Osteoblast (primary cell): ENCODE measurements at regions not wholly inside any gene's neighbourhood (a gene's known extent, or its start where the extent isn't known, plus 50 kb on each side); places are given as distances from the start of the nearest gene placed in this dataset.
A peak's percentile ranks its signal among the peaks of the same experiment; 100 is the strongest.

Experiments used
- DNase-seq: peaks from one replicate; pipeline ENCODE4 v3.0.0; 2011; ENCODE audit warnings: low spot score, mixed read lengths; ENCODE audit not compliant: insufficient read length; ENCODE audit errors: missing footprints
- H2AFZ ChIP-seq: 2 replicates; pipeline ENCODE4 v1.6.0; 2011; ENCODE audit warnings: mild to moderate bottlenecking, low read length
- H3K27ac ChIP-seq: 2 replicates; pipeline ENCODE4 v1.5.1; 2011; ENCODE audit warnings: mild to moderate bottlenecking, low read depth, low read length, moderate library complexity
- H3K27me3 ChIP-seq: 2 replicates; pipeline ENCODE4 v1.6.0; 2012; ENCODE audit warnings: mild to moderate bottlenecking, control low read depth, inconsistent platforms, low read length, moderate library complexity; ENCODE audit not compliant: insufficient read depth
- H3K36me3 ChIP-seq: 2 replicates; pipeline ENCODE4 v1.5.1; 2011; ENCODE audit warnings: mild to moderate bottlenecking, low read length, control low read depth, moderate library complexity; ENCODE audit not compliant: insufficient read depth
- H3K4me1 ChIP-seq: 2 replicates; pipeline ENCODE4 v1.5.1; 2011; ENCODE audit warnings: mild to moderate bottlenecking, low read length, control low read depth, moderate library complexity; ENCODE audit not compliant: insufficient read depth
- H3K4me2 ChIP-seq: 2 replicates; pipeline ENCODE4 v1.6.0; 2011; ENCODE audit warnings: mild to moderate bottlenecking, low read length; ENCODE audit not compliant: insufficient read depth
- H3K4me3 ChIP-seq: fragments of 200-600 bp; sonication (generic); 3 replicates; pipeline ENCODE4 v1.5.1; 2012; ENCODE audit warnings: mild to moderate bottlenecking, low read length, inconsistent platforms; ENCODE audit not compliant: insufficient read depth
- H3K79me2 ChIP-seq: 2 replicates; pipeline ENCODE4 v1.6.0; 2012; ENCODE audit warnings: mild to moderate bottlenecking, low read length, control low read depth, inconsistent platforms; ENCODE audit not compliant: insufficient read depth
- H3K9me3 ChIP-seq: 2 replicates; pipeline ENCODE4 v1.5.1; 2011; ENCODE audit warnings: low read depth, low read length, control low read depth
- H4K20me1 ChIP-seq: 2 replicates; pipeline ENCODE4 v1.6.0; 2012; ENCODE audit warnings: mild to moderate bottlenecking, low read length, control low read depth; ENCODE audit not compliant: insufficient read depth
- CTCF ChIP-seq: IDR thresholded peaks from 2 replicates; pipeline ENCODE4 v1.5.1; 2011; ENCODE audit warnings: mild to moderate bottlenecking, low read depth, low read length, moderate library complexity; ENCODE audit errors: extremely low read depth

GRCh38 chr10:77717336-77717735 is 79.7 kb upstream of the KCNMA1 start:
- H3K4me3 ChIP-seq, result no peak overlapping the region
- no peaks in the 10 kb centered on the region for H3K9me3 ChIP-seq
- no peaks in the 10 kb centered on the region for H3K4me1 ChIP-seq
- no peak overlapping the region for H3K4me2 ChIP-seq
- H4K20me1 ChIP-seq, result no peaks in the 10 kb centered on the region
- H3K27me3 ChIP-seq, result no peaks in the 10 kb centered on the region
- no peak for DNase-seq
- no peak for TF ChIP-seq CTCF
- H2AFZ ChIP-seq, result no peak overlapping the region
- no peaks in the 10 kb centered on the region for H3K36me3 ChIP-seq
- H3K79me2 ChIP-seq, result no peaks in the 10 kb centered on the region
- H3K27ac ChIP-seq, result no peak overlapping the region

- Histone ChIP-seq H3K79me2 (no peaks in the 10 kb centered on the region), H3K27me3 (no peaks in the 10 kb centered on the region), H3K27ac (no peak overlapping the region), H3K9me3 (no peaks in the 10 kb centered on the region), H3K36me3 (no peaks in the 10 kb centered on the region), H2AFZ (no peak overlapping the region), H3K4me2 (no peak overlapping the region), H3K4me3 (no peak overlapping the region), H4K20me1 (no peaks in the 10 kb centered on the region), H3K4me1 (no peaks in the 10 kb centered on the region)
- TF ChIP-seq CTCF, result no peak
- DNase-seq, result no peak
Observed at GRCh38 chr10:77716458-77717317, 79.1 kb upstream of the KCNMA1 start.

GRCh38 chr10:77715536-77715935 is 77.9 kb upstream of the KCNMA1 start:
- no peak overlapping the region for H3K27ac ChIP-seq
- no peak overlapping the region for H3K4me2 ChIP-seq
- H3K4me3 ChIP-seq, result no peak overlapping the region
- TF ChIP-seq CTCF, result no peak
- H3K27me3 ChIP-seq, result no peaks in the 10 kb centered on the region
- no peak for DNase-seq
- H3K9me3 ChIP-seq, result no peaks in the 10 kb centered on the region
- H3K36me3 ChIP-seq, result no peaks in the 10 kb centered on the region
- no peaks in the 10 kb centered on the region for H3K79me2 ChIP-seq
- peaks cover 5% of the 10 kb centered on the region for H3K4me1 ChIP-seq
- H2AFZ ChIP-seq, result no peak overlapping the region
- H4K20me1 ChIP-seq, result no peaks in the 10 kb centered on the region

GRCh38 chr10:77715088-77715487 is 77.5 kb upstream of the KCNMA1 start:
- H2AFZ ChIP-seq, result no peak overlapping the region
- no peaks in the 10 kb centered on the region for H3K27me3 ChIP-seq
- H3K79me2 ChIP-seq, result no peaks in the 10 kb centered on the region
- peaks cover 5% of the 10 kb centered on the region for H3K4me1 ChIP-seq
- no peaks in the 10 kb centered on the region for H4K20me1 ChIP-seq
- no peak for DNase-seq
- no peaks in the 10 kb centered on the region for H3K9me3 ChIP-seq
- TF ChIP-seq CTCF, result peak; percentile 14
- H3K4me3 ChIP-seq, result no peak overlapping the region
- H3K4me2 ChIP-seq, result no peak overlapping the region
- no peaks in the 10 kb centered on the region for H3K36me3 ChIP-seq
- H3K27ac ChIP-seq, result no peak overlapping the region
